ENCODE measurements at regions not wholly inside any gene's neighbourhood (a gene's known extent, or its start where the extent isn't known, plus 50 kb on each side); places are given as distances from the start of the nearest gene placed in this dataset.

DNA sequence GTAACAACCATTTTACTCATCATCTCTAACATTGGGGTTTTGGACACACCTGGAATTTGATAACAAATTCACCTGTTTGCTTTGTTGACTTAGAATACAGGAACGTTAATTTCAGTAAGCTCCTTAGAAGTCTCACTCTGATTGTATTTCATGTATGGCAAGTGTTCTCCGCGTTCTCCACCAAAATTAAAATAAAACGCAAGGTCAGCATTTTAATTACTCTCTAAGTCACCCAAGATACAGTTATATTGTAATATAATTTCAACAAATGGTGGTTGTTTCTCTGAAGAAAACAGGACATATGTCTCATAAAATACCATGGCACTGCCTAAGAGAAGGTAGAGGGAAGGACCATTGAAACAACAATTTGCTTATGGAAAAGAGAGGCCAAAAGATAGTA, 742.1 kb downstream of the LIG4 start:
- CTCF ChIA-PET: no interaction called here
- Histone ChIP-seq H3K27ac (ENCODE audit: low read depth, low read length) (no peak overlapping the region), H3K9me3 (ENCODE audit: control insufficient read depth, insufficient read depth, low read length) (no peaks in the 10 kb centered on the region), H3K27me3 (ENCODE audit: control insufficient read depth, insufficient read depth, low read length) (no peaks in the 10 kb centered on the region), H3K4me3 (ENCODE audit: low read depth, low read length) (no peak overlapping the region)
- POLR2A ChIA-PET: no interaction called here
- no peak for DNase-seq (ENCODE audit: low read depth, low spot score)
- TF ChIP-seq, protein P1, sequence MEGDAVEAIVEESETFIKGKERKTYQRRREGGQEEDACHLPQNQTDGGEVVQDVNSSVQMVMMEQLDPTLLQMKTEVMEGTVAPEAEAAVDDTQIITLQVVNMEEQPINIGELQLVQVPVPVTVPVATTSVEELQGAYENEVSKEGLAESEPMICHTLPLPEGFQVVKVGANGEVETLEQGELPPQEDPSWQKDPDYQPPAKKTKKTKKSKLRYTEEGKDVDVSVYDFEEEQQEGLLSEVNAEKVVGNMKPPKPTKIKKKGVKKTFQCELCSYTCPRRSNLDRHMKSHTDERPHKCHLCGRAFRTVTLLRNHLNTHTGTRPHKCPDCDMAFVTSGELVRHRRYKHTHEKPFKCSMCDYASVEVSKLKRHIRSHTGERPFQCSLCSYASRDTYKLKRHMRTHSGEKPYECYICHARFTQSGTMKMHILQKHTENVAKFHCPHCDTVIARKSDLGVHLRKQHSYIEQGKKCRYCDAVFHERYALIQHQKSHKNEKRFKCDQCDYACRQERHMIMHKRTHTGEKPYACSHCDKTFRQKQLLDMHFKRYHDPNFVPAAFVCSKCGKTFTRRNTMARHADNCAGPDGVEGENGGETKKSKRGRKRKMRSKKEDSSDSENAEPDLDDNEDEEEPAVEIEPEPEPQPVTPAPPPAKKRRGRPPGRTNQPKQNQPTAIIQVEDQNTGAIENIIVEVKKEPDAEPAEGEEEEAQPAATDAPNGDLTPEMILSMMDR (IDR thresholded peaks at IDR 0.05; ENCODE audit: low read depth, low read length): no peak

DNA sequence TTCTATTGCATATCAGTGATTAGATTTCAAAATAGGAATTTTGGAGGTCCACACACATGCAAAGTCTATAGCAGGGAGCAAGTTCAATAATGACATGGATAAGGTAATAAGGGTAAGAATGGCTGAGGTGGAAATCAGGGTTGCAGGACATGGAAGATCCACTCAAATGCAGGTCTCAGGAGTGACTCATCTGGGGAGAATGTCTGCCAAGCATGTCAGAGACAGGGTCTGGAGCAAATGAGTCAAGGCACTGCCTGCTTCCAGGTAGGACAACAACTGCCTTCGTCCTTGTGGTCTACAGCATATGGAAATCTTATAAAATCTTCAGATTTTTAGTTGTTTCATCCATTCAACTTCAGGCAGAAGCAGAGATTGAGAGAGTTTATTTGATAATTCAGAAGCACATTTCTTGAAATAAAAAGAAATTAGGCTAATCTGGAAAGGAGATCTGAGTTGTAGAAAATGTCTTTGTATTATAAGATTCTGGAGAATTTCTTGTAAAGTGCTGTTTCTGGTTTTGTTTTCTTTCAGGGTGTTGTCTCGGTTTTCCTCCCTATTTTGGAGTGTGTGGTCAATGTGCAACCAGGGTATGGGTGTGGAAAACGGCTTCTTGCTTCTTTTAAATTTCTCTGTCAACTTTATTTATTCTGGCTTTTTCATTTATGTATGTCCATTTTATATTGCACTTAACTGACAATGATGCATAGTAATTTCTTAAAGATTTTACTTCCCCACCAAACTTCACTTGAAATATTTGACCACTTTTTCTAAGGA, 748.8 kb downstream of the LIG4 start:
- DNase-seq (ENCODE audit: low read depth, low spot score): no peak

DNA sequence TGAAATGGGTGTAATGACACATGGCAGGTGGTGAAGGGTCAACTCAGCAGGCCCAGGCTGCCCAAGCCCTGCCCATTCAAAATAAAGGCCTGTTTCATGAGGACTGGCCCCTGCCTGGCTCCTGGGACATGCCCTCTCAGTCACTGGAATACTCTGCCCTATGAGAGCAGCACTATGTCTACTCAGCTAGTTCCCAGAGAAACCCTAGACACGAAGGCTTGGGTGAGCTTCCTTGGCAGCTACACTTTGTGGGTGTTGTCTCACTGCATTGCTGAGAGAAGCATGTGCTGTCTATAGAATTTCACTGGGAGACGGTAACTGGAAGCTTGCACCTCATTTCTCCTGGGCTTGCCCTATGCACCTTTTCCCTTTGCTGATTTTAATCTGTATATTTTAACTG, 752.8 kb downstream of the LIG4 start:
- ChIA-PET POLR2A (no interaction called here), CTCF (no interaction called here)
- TF ChIP-seq, protein P1 (IDR thresholded peaks at IDR 0.05; ENCODE audit: low read depth, low read length): no peak
- no peaks in the 10 kb centered on the region for H3K27me3 ChIP-seq (ENCODE audit: control insufficient read depth, insufficient read depth, low read length)
- no peak overlapping the region for H3K4me3 ChIP-seq (ENCODE audit: low read depth, low read length)
- H3K9me3 ChIP-seq (ENCODE audit: control insufficient read depth, insufficient read depth, low read length): no peaks in the 10 kb centered on the region; the same call in 1 of the 2 replicates
- DNase-seq (ENCODE audit: low read depth, low spot score): no peak
- no peak overlapping the region for H3K27ac ChIP-seq (ENCODE audit: low read depth, low read length)

More for the DNA sequence above, 748.8 kb downstream of the LIG4 start:
- no peaks in the 10 kb centered on the region for H3K27me3 ChIP-seq (ENCODE audit: control insufficient read depth, insufficient read depth, low read length)
- no peaks in the 10 kb centered on the region; the same call in 1 of the 2 replicates for H3K9me3 ChIP-seq (ENCODE audit: control insufficient read depth, insufficient read depth, low read length)
- CTCF ChIA-PET: no interaction called here
- no peak overlapping the region for H3K4me3 ChIP-seq (ENCODE audit: low read depth, low read length)
- POLR2A ChIA-PET: no interaction called here
- TF ChIP-seq, protein P1 (IDR thresholded peaks at IDR 0.05; ENCODE audit: low read depth, low read length): no peak
- H3K27ac ChIP-seq (ENCODE audit: low read depth, low read length): no peak overlapping the region

DNA sequence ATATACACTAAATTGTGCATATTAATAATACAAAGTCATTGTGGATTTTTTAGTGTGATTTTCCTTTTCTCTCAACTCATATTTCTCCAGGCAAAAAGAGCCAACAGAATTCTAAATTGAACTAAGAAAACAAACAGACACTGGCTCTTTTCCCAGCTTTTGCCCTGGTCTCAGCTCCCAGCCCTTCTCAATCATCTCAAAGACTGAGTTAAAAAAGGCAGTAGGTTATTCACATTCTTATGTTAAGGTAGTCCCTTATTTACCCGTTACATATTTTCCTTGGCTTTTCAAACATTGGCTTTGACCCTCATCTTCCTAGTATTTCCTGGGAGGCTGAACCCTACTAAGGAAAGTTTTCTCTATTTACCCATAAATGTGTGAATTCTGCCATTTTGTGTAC, 753.6 kb downstream of the LIG4 start:
- Histone ChIP-seq H3K27ac (ENCODE audit: low read depth, low read length) (no peak overlapping the region), H3K9me3 (ENCODE audit: control insufficient read depth, insufficient read depth, low read length) (no peaks in the 10 kb centered on the region; the same call in 1 of the 2 replicates), H3K27me3 (ENCODE audit: control insufficient read depth, insufficient read depth, low read length) (no peaks in the 10 kb centered on the region), H3K4me3 (ENCODE audit: low read depth, low read length) (no peak overlapping the region)
- TF ChIP-seq, protein P1 (IDR thresholded peaks at IDR 0.05; ENCODE audit: low read depth, low read length): no peak
- CTCF ChIA-PET: no interaction called here
- POLR2A ChIA-PET: no interaction called here
- DNase-seq (ENCODE audit: low read depth, low spot score): no peak

DNA sequence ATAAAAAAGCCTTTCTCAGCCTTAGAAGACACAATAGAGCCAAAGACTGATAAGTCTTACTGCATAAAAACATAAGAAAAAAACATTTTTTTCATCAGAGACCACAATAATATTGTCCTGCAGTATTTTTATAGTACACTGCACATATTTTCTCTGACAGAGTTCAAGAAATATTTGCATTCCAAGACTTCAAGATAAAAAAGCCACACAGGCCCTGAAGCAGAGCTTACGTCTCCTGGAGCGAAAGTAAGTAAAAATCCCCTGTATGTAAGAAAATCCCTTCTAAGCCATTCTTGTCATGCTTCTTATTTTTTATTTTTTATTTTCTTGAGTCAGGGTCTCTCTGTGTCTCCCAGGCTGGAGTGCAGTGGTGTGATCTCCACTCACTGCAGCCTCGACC, 755.9 kb downstream of the LIG4 start:
- ChIA-PET POLR2A (interaction anchor here (1.3 to 1.5 kb wide), 2 partner anchors 8 to 201 kb away, joined by 4 to 6 read pairs; no protein-coding TSS in a partner anchor), CTCF (no interaction called here)

More for the DNA sequence above, 755.9 kb downstream of the LIG4 start:
- no peaks in the 10 kb centered on the region; the same call in 1 of the 2 replicates for H3K9me3 ChIP-seq (ENCODE audit: control insufficient read depth, insufficient read depth, low read length)
- H3K27ac ChIP-seq (ENCODE audit: low read depth, low read length): no peak overlapping the region
- DNase-seq (ENCODE audit: low read depth, low spot score): peak; percentile 32
- TF ChIP-seq, protein P1 (IDR thresholded peaks at IDR 0.05; ENCODE audit: low read depth, low read length): no peak
- no peak overlapping the region for H3K4me3 ChIP-seq (ENCODE audit: low read depth, low read length)
- no peaks in the 10 kb centered on the region for H3K27me3 ChIP-seq (ENCODE audit: control insufficient read depth, insufficient read depth, low read length)
